Aorta (tissue), 5 donors: ENCODE measurements at regions not wholly inside any gene's neighbourhood (a gene's known extent, or its start where the extent isn't known, plus 50 kb on each side); places are given as distances from the start of the nearest gene placed in this dataset.

Experiments
- ATAC-seq: fragments of 200-7000 bp; cut with Tn5 transposase; one replicate; pipeline ENCODE4 v1.9.1; 2022; ENCODE audit warnings: moderate library complexity; ENCODE audit not compliant: low FRiP score
- DNase-seq, 2 donors: peaks; one replicate each; pipeline ENCODE4 v3.0.0-alpha.2; 2020
- H3K27ac ChIP-seq, 2 donors: one replicate each; pipeline ENCODE4 v1.5.1; 2013; ENCODE audit warnings: low read length in 2 of 2, mild to moderate bottlenecking in 2 of 2, moderate library complexity in 2 of 2, control low read depth in 1 of 2, inconsistent platforms in 1 of 2, low read depth in 1 of 2
- H3K27me3 ChIP-seq, 2 donors: one replicate each; pipeline ENCODE4 v1.6.1; 2013; ENCODE audit warnings: control low read depth in 1 of 2, low read length in 1 of 2, mild to moderate bottlenecking in 1 of 2, moderate library complexity in 1 of 2; ENCODE audit not compliant: insufficient read depth in 2 of 2, control insufficient read depth in 1 of 2
- H3K36me3 ChIP-seq, 2 donors: one replicate each; pipeline ENCODE4 v1.6.1; 2013; ENCODE audit warnings: control low read depth in 1 of 2, low read length in 1 of 2, mild to moderate bottlenecking in 1 of 2; ENCODE audit not compliant: insufficient read depth in 2 of 2, control insufficient read depth in 1 of 2
- H3K4me1 ChIP-seq, 2 donors: one replicate each; pipeline ENCODE4 v1.6.1; 2013; ENCODE audit warnings: low read length in 2 of 2, control low read depth in 1 of 2, mild to moderate bottlenecking in 1 of 2, moderate library complexity in 1 of 2; ENCODE audit not compliant: insufficient read depth in 2 of 2, control insufficient read depth in 1 of 2
- H3K4me3 ChIP-seq, 2 donors: one replicate each; pipeline ENCODE4 v1.5.1; 2013; ENCODE audit warnings: low read length in 2 of 2, control low read depth in 1 of 2, mild to moderate bottlenecking in 1 of 2
- H3K9me3 ChIP-seq: one replicate; pipeline ENCODE4 v1.6.1; 2013; ENCODE audit warnings: mild to moderate bottlenecking, low read length; ENCODE audit not compliant: control insufficient read depth
- WGBS, 2 donors: extraction: QIAGEN DNeasy Blood & Tissue Kit; methylation state at CpG; one replicate each; pipeline ENCODE4 v1.1.7; 2013; 5-methylcytosine and 5-hydroxymethylcytosine counted together
- intact Hi-C, 2 donors: fragments of 100-400 bp; cut with DNase I; formaldehyde crosslinking; loops; one replicate each; pipeline versions ENCODE4 v1.14.2 to v1.15.0; 2022
- donor health status: healthy with polysubstance abuse.
- donor health status: Bipolar disorder and iron deficiency.
- donor health status: DM: no; HTN: no; CAD: no.
- donor health status: DM: no; HTN: no; CAD: no.
- donor health status: DM: yes; HTN: yes; CAD: no.

GRCh38 chr10:8350250-8350967, 295.9 kb downstream of the GATA3 start:
- no peaks in the 10 kb centered on the region for H3K4me1 ChIP-seq
- H3K27me3 ChIP-seq: no peaks in the 10 kb centered on the region
- H3K36me3 ChIP-seq: no peaks in the 10 kb centered on the region
- no peak for ATAC-seq
- 15 to 30% methylated on average over 5 of the region's 5 CpGs for WGBS, 2 donors
- intact Hi-C loops: no loop called here
- H3K4me3 ChIP-seq: no peak overlapping the region
- no peak for DNase-seq
- no peak overlapping the region for H3K27ac ChIP-seq
- H3K9me3 ChIP-seq: peaks cover 1% of the 10 kb centered on the region

- Histone ChIP-seq H3K4me3 (no peak overlapping the region), H3K36me3 (no peaks in the 10 kb centered on the region), H3K27me3 (no peaks in the 10 kb centered on the region), H3K9me3 (peaks cover 1% of the 10 kb centered on the region), H3K4me1 (no peaks in the 10 kb centered on the region), H3K27ac (no peak overlapping the region)
- DNase-seq (no peak), ATAC-seq (no peak)
- WGBS, 2 donors: 80 to 82% methylated on average over 10 of the region's 10 CpGs
- intact Hi-C loops: no loop called here
Measured at GRCh38 chr10:8352171-8353075, 297.9 kb downstream of the GATA3 start.

- no peaks in the 10 kb centered on the region for H3K4me1 ChIP-seq
- DNase-seq: no peak
- 73 to 82% methylated on average over 2 of the region's 2 CpGs for WGBS, 2 donors
Measured at GRCh38 chr10:8356283-8356682, 301.8 kb downstream of the GATA3 start.

GRCh38 chr10:8359467-8359866, 305.0 kb downstream of the GATA3 start:
- DNase-seq: no peak
- no peak for ATAC-seq
- H3K4me1 ChIP-seq: no peaks in the 10 kb centered on the region
- intact Hi-C loops: no loop called here
- WGBS, 2 donors: 94 to 95% methylated on average over 5 of the region's 5 CpGs
- no peaks in the 10 kb centered on the region for H3K36me3 ChIP-seq
- H3K27ac ChIP-seq: no peak overlapping the region
- no peak overlapping the region for H3K4me3 ChIP-seq
- H3K9me3 ChIP-seq: peaks cover 2% of the 10 kb centered on the region
- peaks cover 0 to 1% of the 10 kb centered on the region in 2 donors for H3K27me3 ChIP-seq

More at GRCh38 chr10:8356283-8356682, 301.8 kb downstream of the GATA3 start:
- no peak for ATAC-seq
- Histone ChIP-seq H3K4me3 (no peak overlapping the region), H3K27ac (no peak overlapping the region), H3K36me3 (no peaks in the 10 kb centered on the region), H3K9me3 (no peaks in the 10 kb centered on the region), H3K27me3 (peaks cover 0 to 1% of the 10 kb centered on the region in 2 donors)
- intact Hi-C loops: no loop called here

- Histone ChIP-seq H3K4me3 (no peak overlapping the region), H3K9me3 (peaks cover 2% of the 10 kb centered on the region), H3K27me3 (peaks cover 0 to 1% of the 10 kb centered on the region in 2 donors), H3K27ac (no peak overlapping the region), H3K4me1 (no peaks in the 10 kb centered on the region), H3K36me3 (no peaks in the 10 kb centered on the region)
- DNase-seq (no peak), ATAC-seq (no peak)
- intact Hi-C loops: no loop called here
- 77 to 84% methylated on average over 7 of the region's 7 CpGs for WGBS, 2 donors
Measured at GRCh38 chr10:8360365-8360764, 305.9 kb downstream of the GATA3 start.

GRCh38 chr10:8360814-8361509, 306.5 kb downstream of the GATA3 start:
- intact Hi-C loops: no loop called here
- H3K27me3 ChIP-seq: peaks cover 0 to 1% of the 10 kb centered on the region in 2 donors
- WGBS, 2 donors: 45 to 57% methylated on average over 2 of the region's 2 CpGs

GRCh38 chr10:8361510-8361844, 307.0 kb downstream of the GATA3 start:
- no peaks in the 10 kb centered on the region for H3K4me1 ChIP-seq
- H3K4me3 ChIP-seq: no peak overlapping the region
- no peak for DNase-seq
- H3K9me3 ChIP-seq: peaks cover 2% of the 10 kb centered on the region
- ATAC-seq: no peak
- H3K27me3 ChIP-seq: peaks cover 0 to 1% of the 10 kb centered on the region in 2 donors
- intact Hi-C loops: no loop called here
- no peak overlapping the region for H3K27ac ChIP-seq
- 50 to 58% methylated on average over 2 of the region's 2 CpGs for WGBS, 2 donors
- H3K36me3 ChIP-seq: no peaks in the 10 kb centered on the region

More at GRCh38 chr10:8360814-8361509, 306.5 kb downstream of the GATA3 start:
- Histone ChIP-seq H3K36me3 (no peaks in the 10 kb centered on the region), H3K4me1 (no peaks in the 10 kb centered on the region), H3K9me3 (peaks cover 2% of the 10 kb centered on the region), H3K27ac (no peak overlapping the region), H3K4me3 (no peak overlapping the region)
- DNase-seq (no peak), ATAC-seq (no peak)

- 73 to 79% methylated on average over 19 of the region's 19 CpGs for WGBS, 2 donors
- Histone ChIP-seq H3K36me3 (no peaks in the 10 kb centered on the region), H3K27ac (no peak overlapping the region), H3K9me3 (peaks cover 4% of the 10 kb centered on the region), H3K27me3 (no peaks in the 10 kb centered on the region), H3K4me3 (no peak overlapping the region), H3K4me1 (no peaks in the 10 kb centered on the region)
- ATAC-seq (no peak), DNase-seq (no peak)
- intact Hi-C loops: no loop called here
Measured at GRCh38 chr10:8365935-8366911, 311.7 kb downstream of the GATA3 start.
